Lower leg skin (tissue), 4 donors: ENCODE measurements at regions not wholly inside any gene's neighbourhood (a gene's known extent, or its start where the extent isn't known, plus 50 kb on each side); places are given as distances from the start of the nearest gene placed in this dataset.

Experiments used
- DNase-seq, 2 donors: peaks; one replicate each; pipeline ENCODE4 v3.0.0-alpha.2; 2019; ENCODE audit warnings: low spot score in 2 of 2
- H3K4me3 ChIP-seq: fragments of 200-600 bp; sonication (generic); 2 replicates; pipeline ENCODE4 v1.5.1; 2017; ENCODE audit warnings: mild to moderate bottlenecking, low read depth; ENCODE audit not compliant: poor library complexity, severe bottlenecking
- POLR2A ChIP-seq, 2 donors: fragments of 450-650 bp; IDR thresholded peaks; one replicate each; pipeline ENCODE4 v1.6.1; 2016 to 2017; ENCODE audit warnings: antibody characterized with exemption in 2 of 2, mild to moderate bottlenecking in 1 of 2, moderate library complexity in 1 of 2
- WGBS, 2 donors: methylation state at CpG; one replicate each; pipeline ENCODE4 v1.1.5; 2018; 5-methylcytosine and 5-hydroxymethylcytosine counted together
- intact Hi-C: fragments of 100-400 bp; cut with DNase I; formaldehyde crosslinking; loops from one replicate; pipeline ENCODE4 v1.15.0; 2023; ENCODE audit warnings: low total_unique reads
- TF ChIP-seq, protein P1 (sequence below), 3 donors: fragments of 450-650 bp; IDR thresholded peaks; one replicate each; pipeline ENCODE4 v1.5.1; 2016; ENCODE audit warnings: antibody characterized with exemption in 3 of 3, mild to moderate bottlenecking in 3 of 3, moderate library complexity in 2 of 3

GRCh38 chr6:144649085-144649484 is 363.9 kb downstream of the UTRN start:
- H3K4me3 ChIP-seq = no peak overlapping the region
- no peak for TF ChIP-seq POLR2A (IDR thresholded peaks at IDR 0.05)
- TF ChIP-seq, protein P1, sequence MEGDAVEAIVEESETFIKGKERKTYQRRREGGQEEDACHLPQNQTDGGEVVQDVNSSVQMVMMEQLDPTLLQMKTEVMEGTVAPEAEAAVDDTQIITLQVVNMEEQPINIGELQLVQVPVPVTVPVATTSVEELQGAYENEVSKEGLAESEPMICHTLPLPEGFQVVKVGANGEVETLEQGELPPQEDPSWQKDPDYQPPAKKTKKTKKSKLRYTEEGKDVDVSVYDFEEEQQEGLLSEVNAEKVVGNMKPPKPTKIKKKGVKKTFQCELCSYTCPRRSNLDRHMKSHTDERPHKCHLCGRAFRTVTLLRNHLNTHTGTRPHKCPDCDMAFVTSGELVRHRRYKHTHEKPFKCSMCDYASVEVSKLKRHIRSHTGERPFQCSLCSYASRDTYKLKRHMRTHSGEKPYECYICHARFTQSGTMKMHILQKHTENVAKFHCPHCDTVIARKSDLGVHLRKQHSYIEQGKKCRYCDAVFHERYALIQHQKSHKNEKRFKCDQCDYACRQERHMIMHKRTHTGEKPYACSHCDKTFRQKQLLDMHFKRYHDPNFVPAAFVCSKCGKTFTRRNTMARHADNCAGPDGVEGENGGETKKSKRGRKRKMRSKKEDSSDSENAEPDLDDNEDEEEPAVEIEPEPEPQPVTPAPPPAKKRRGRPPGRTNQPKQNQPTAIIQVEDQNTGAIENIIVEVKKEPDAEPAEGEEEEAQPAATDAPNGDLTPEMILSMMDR (IDR thresholded peaks at IDR 0.05) = no peak
- WGBS, 2 donors = 93 to 96% methylated on average over 2 of the region's 2 CpGs
- DNase-seq = no peak
- intact Hi-C loops = no loop called here

GRCh38 chr6:144651234-144651633 is 366.1 kb downstream of the UTRN start:
- intact Hi-C loops = no loop called here
- DNase-seq = no peak
- 96 to 98% methylated on average over 3 of the region's 3 CpGs for WGBS, 2 donors
- no peak overlapping the region for H3K4me3 ChIP-seq
- TF ChIP-seq POLR2A (IDR thresholded peaks at IDR 0.05) = no peak

- no peak for TF ChIP-seq POLR2A (IDR thresholded peaks at IDR 0.05)
- TF ChIP-seq, protein P1 (IDR thresholded peaks at IDR 0.05) = no peak
- no peak for DNase-seq
- WGBS, 2 donors = 88 to 98% methylated on average over 9 of the region's 9 CpGs
- H3K4me3 ChIP-seq = no peak overlapping the region
- intact Hi-C loops = no loop called here
These were observed 367.3 kb downstream of the UTRN start for GRCh38 chr6:144652292-144652891.

GRCh38 chr6:144653885-144654505 is 368.9 kb downstream of the UTRN start:
- no peak overlapping the region for H3K4me3 ChIP-seq
- no peak for DNase-seq
- no peak for TF ChIP-seq POLR2A (IDR thresholded peaks at IDR 0.05)
- TF ChIP-seq, protein P1 (IDR thresholded peaks at IDR 0.05) = peak in 1 of 3 donors; percentile 64
- 65 to 72% methylated on average over 6 of the region's 6 CpGs for WGBS, 2 donors
- intact Hi-C loops = no loop called here

DNA sequence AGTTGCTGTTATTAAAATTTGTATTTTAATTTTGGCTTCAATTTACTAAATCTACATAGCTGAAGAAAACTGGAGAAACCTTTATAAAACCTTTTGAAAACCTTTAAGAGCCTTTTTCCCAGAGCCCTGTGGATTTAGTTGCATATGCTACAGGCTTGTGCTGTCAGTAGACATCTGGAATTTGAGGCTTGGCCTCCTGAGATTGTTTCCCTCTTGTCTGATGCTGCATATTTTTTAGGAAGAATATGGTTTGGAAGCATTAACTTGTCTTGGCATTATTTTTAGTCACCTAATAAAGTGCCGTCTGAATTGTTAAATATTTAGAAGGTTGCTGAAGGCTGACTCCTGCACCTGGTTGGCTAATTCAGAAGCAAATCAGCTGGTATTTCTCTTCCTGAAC is 369.4 kb downstream of the UTRN start:
- no peak for DNase-seq
- TF ChIP-seq, protein P1 (IDR thresholded peaks at IDR 0.05) = no peak
- H3K4me3 ChIP-seq = no peak overlapping the region
- 45 to 49% methylated on average over 1 of the region's 1 CpG for WGBS, 2 donors
- intact Hi-C loops = no loop called here

DNA sequence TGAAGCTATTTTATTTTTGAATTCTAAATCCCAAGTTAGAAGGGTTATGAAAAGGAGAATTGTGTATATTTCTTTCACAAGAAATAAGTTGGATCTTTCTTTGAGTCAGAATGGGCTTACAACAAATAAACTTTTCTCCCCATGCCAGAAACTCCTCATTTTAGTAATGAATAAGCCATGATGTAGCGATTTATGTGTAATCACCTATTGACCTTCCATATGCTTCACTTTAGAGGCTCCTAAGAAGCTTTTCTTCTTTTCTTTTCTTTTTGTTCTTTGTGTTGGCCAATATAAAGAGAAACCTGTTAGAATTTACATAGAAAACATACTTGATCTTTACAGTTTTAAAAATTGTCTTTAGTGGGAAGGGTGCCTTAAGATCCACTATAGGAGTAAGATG is 370.2 kb downstream of the UTRN start:
- DNase-seq = no peak
- intact Hi-C loops = no loop called here
- no peak for TF ChIP-seq POLR2A (IDR thresholded peaks at IDR 0.05)
- TF ChIP-seq, protein P1 (IDR thresholded peaks at IDR 0.05) = no peak
- no peak overlapping the region for H3K4me3 ChIP-seq
- 95 to 98% methylated on average over 1 of the region's 1 CpG for WGBS, 2 donors
